IMR-90 (cell line): ENCODE measurements at regions not wholly inside any gene's neighbourhood (a gene's known extent, or its start where the extent isn't known, plus 50 kb on each side); places are given as distances from the start of the nearest gene placed in this dataset.
A peak's percentile ranks its signal among the peaks of the same experiment; 100 is the strongest.

Source experiments
- ATAC-seq: fragments of 200-7000 bp; cut with Tn5 transposase; 2 replicates; pipeline ENCODE4 v1.9.1; 2020; ENCODE audit warnings: low read depth, mild to moderate bottlenecking, moderate library complexity
- BruUV-seq: library from RNA; stranded (reverse); fragments of 400-500 nt; replicated peaks from 2 replicates; lab custom pipeline; 2021; lab: Mats Ljungman, UMichigan
- CTCF ChIA-PET: fragments of 300-600 bp; formaldehyde crosslinking; extraction: SDS; loops from one replicate; lab custom pipeline; 2021; ENCODE audit warnings: antibody characterized with exemption; lab: Yijun Ruan, JAX
- POLR2A ChIA-PET: fragments of 300-600 bp; sonication (Branson Sonifier 250); formaldehyde crosslinking; loops from one replicate; lab custom pipeline; 2022; ENCODE audit warnings: antibody characterized with exemption; ENCODE audit not compliant: unreplicated experiment; lab: Charles Lee
- DNase-seq: peaks from one replicate; pipeline ENCODE4 v3.0.0; 2013
- H2AFZ ChIP-seq: replicated peaks from 2 replicates; pipeline ENCODE3; 2013; ENCODE audit warnings: low read length, mild to moderate bottlenecking; ENCODE audit not compliant: poor library complexity
- H2AK5ac ChIP-seq: 2 replicates; pipeline ENCODE4 v1.6.1; 2013; ENCODE audit warnings: low read depth, low read length, inconsistent platforms
- H2AK9ac ChIP-seq: replicated peaks from 2 replicates; pipeline ENCODE3; 2013; ENCODE audit warnings: mild to moderate bottlenecking, low read depth, low read length, moderate library complexity; ENCODE audit not compliant: poor library complexity
- H2BK120ac ChIP-seq: 2 replicates; pipeline ENCODE4 v1.6.1; 2013; ENCODE audit warnings: low read depth, low read length, inconsistent platforms
- H2BK15ac ChIP-seq: 3 replicates; pipeline ENCODE4 v1.6.1; 2013; ENCODE audit warnings: low read depth, low read length, inconsistent platforms
- H2BK20ac ChIP-seq: 2 replicates; pipeline ENCODE4 v1.6.1; 2013; ENCODE audit warnings: low read depth, mild to moderate bottlenecking, inconsistent platforms, low read length, moderate library complexity
- H2BK5ac ChIP-seq: 2 replicates; pipeline ENCODE4 v1.6.1; 2013; ENCODE audit warnings: mild to moderate bottlenecking, low read depth, low read length, inconsistent platforms; ENCODE audit not compliant: poor library complexity, severe bottlenecking
- H3K14ac ChIP-seq: replicated peaks from 2 replicates; pipeline ENCODE4 v1.6.1; 2013; ENCODE audit warnings: low read depth, low read length, inconsistent platforms
- H3K18ac ChIP-seq: 2 replicates; pipeline ENCODE4 v1.6.1; 2013; ENCODE audit warnings: low read depth, low read length, control low read depth
- H3K23ac ChIP-seq: 2 replicates; pipeline ENCODE4 v1.6.1; 2013; ENCODE audit warnings: low read depth, low read length, inconsistent platforms
- H3K27ac ChIP-seq: 2 replicates; pipeline ENCODE4 v1.5.1; 2013; ENCODE audit warnings: mild to moderate bottlenecking, control low read depth, low read length; ENCODE audit not compliant: insufficient read depth
- H3K27me3 ChIP-seq: 2 replicates; pipeline ENCODE4 v1.6.1; 2013; ENCODE audit warnings: low read length; ENCODE audit not compliant: control insufficient read depth, insufficient read depth
- H3K36me3 ChIP-seq: 2 replicates; pipeline ENCODE4 v1.6.1; 2013; ENCODE audit warnings: low read length, mixed read lengths; ENCODE audit not compliant: control insufficient read depth, insufficient read depth
- H3K4ac ChIP-seq: 2 replicates; pipeline ENCODE4 v1.6.1; 2013; ENCODE audit warnings: low read depth, low read length, inconsistent platforms
- H3K4me1 ChIP-seq: 2 replicates; pipeline ENCODE4 v1.6.1; 2013; ENCODE audit warnings: low read length, mixed read lengths; ENCODE audit not compliant: control insufficient read depth, insufficient read depth
- H3K4me2 ChIP-seq: 2 replicates; pipeline ENCODE4 v1.6.1; 2013; ENCODE audit warnings: low read depth, mild to moderate bottlenecking, control low read depth, low read length, moderate library complexity
- H3K4me3 ChIP-seq: 2 replicates; pipeline ENCODE4 v1.5.1; 2013; ENCODE audit warnings: low read depth, mild to moderate bottlenecking, control low read depth, low read length, moderate library complexity; ENCODE audit not compliant: insufficient read depth
- H3K56ac ChIP-seq: 2 replicates; pipeline ENCODE4 v1.6.1; 2013; ENCODE audit warnings: low read length, inconsistent platforms; ENCODE audit not compliant: insufficient read depth; ENCODE audit errors: extremely low read depth
- H3K79me1 ChIP-seq, 2 experiments: 2 replicates each; pipeline ENCODE4 v1.6.1; 2013; ENCODE audit warnings: low read length in 2 of 2, inconsistent platforms in 1 of 2, low read depth in 1 of 2
- H3K9ac ChIP-seq: 2 replicates; pipeline ENCODE4 v1.6.1; 2013; ENCODE audit warnings: low read depth, low read length, control low read depth
- H3K9me1 ChIP-seq: 2 replicates; pipeline ENCODE4 v1.6.1; 2013; ENCODE audit warnings: low read length, inconsistent platforms; ENCODE audit not compliant: insufficient read depth
- H3K9me3 ChIP-seq: 2 replicates; pipeline ENCODE4 v1.6.1; 2013; ENCODE audit warnings: low read length; ENCODE audit not compliant: control insufficient read depth, insufficient read depth
- H4K20me1 ChIP-seq: 2 replicates; pipeline ENCODE4 v1.6.1; 2013; ENCODE audit warnings: low read length, inconsistent platforms; ENCODE audit not compliant: insufficient read depth
- H4K5ac ChIP-seq: 2 replicates; pipeline ENCODE4 v1.6.1; 2013; ENCODE audit warnings: mild to moderate bottlenecking, low read depth, low read length, control low read depth
- H4K8ac ChIP-seq, 2 experiments: 2 replicates each; pipeline ENCODE4 v1.6.1; 2013; ENCODE audit warnings: low read depth in 2 of 2, low read length in 2 of 2, control low read depth in 1 of 2, inconsistent platforms in 1 of 2
- H4K91ac ChIP-seq: 2 replicates; pipeline ENCODE4 v1.6.1; 2013; ENCODE audit warnings: low read depth, low read length, inconsistent platforms; ENCODE audit not compliant: insufficient read depth
- BHLHE40 ChIP-seq: fragments of 150-350 bp; IDR thresholded peaks from 2 replicates; pipeline ENCODE4 v1.6.1; 2016; ENCODE audit warnings: mild to moderate bottlenecking, low read depth, low read length
- CEBPB ChIP-seq: IDR thresholded peaks from 2 replicates; pipeline ENCODE4 v1.6.1; 2012; ENCODE audit warnings: low read depth, low read length, improper control_type of control experiment
- ELK1 ChIP-seq: fragments of 150-350 bp; IDR thresholded peaks from 2 replicates; pipeline ENCODE4 v1.6.1; 2016; ENCODE audit warnings: low read depth, mild to moderate bottlenecking, low read length, moderate library complexity, borderline replicate concordance
- FOS ChIP-seq: fragments of 150-350 bp; IDR thresholded peaks from 2 replicates; pipeline ENCODE4 v1.6.1; 2016; ENCODE audit warnings: low read depth, low read length
- MAZ ChIP-seq: IDR thresholded peaks from 2 replicates; pipeline ENCODE4 v1.6.1; 2012; ENCODE audit warnings: low read depth, mild to moderate bottlenecking, low read length, improper control_type of control experiment, moderate library complexity, borderline replicate concordance
- NFE2L2 ChIP-seq: fragments of 150-350 bp; IDR thresholded peaks from 2 replicates; pipeline ENCODE4 v1.6.1; 2016; ENCODE audit warnings: low read depth, mild to moderate bottlenecking, low read length
- POLR2A ChIP-seq: IDR thresholded peaks from 2 replicates; pipeline ENCODE4 v1.6.1; 2012; ENCODE audit warnings: mild to moderate bottlenecking, low read depth, low read length
- RAD21 ChIP-seq: IDR thresholded peaks from 2 replicates; pipeline ENCODE4 v1.6.1; 2012; ENCODE audit warnings: low read length, improper control_type of control experiment
- RCOR1 ChIP-seq: IDR thresholded peaks from 2 replicates; pipeline ENCODE4 v1.6.1; 2012; ENCODE audit warnings: mild to moderate bottlenecking, low read length, improper control_type of control experiment; ENCODE audit not compliant: insufficient replicate concordance
- RFX5 ChIP-seq: IDR thresholded peaks from 2 replicates; pipeline ENCODE4 v1.8.0; 2012; ENCODE audit warnings: low read depth, mild to moderate bottlenecking, low read length, moderate library complexity
- SMC3 ChIP-seq: fragments of 150-350 bp; IDR thresholded peaks from 2 replicates; pipeline ENCODE4 v1.6.1; 2016; ENCODE audit warnings: low read depth, mild to moderate bottlenecking, antibody characterized with exemption, low read length, moderate library complexity
- WGBS, 2 experiments: methylation state at CpG; one replicate each; pipeline versions ENCODE4 v1.1.5 to v1.1.7; 2013; ENCODE audit warnings: missing lambda C conversion rate in 2 of 2; ENCODE audit not compliant: insufficient read length in 1 of 2; ENCODE audit errors: extremely low coverage in 2 of 2; 5-methylcytosine and 5-hydroxymethylcytosine counted together
- dilution Hi-C: fragments of 300-500 bp; cut with HindIII; formaldehyde crosslinking; loops from one replicate; pipeline ENCODE4 v1.14.3; 2018; ENCODE audit warnings: low sequenced_read_pairs; ENCODE audit not compliant: unreplicated experiment
- in situ Hi-C: fragments of 300-500 bp; cut with MboI; formaldehyde crosslinking; loops from 3 replicates; pipeline ENCODE4 v1.14.3; 2019; ENCODE audit warnings: low sequenced_read_pairs, inconsistent platforms, mixed read lengths
- intact Hi-C: fragments of 100-400 bp; cut with micrococcal nuclease; formaldehyde crosslinking; loops from 2 replicates; pipeline ENCODE4 v1.10.0; 2022
- TF ChIP-seq, protein P1 (sequence below): fragments of 150-350 bp; IDR thresholded peaks from 2 replicates; pipeline ENCODE4 v1.6.1; 2017; ENCODE audit warnings: mild to moderate bottlenecking, antibody characterized with exemption, low read length, low read depth
- TF ChIP-seq, protein P2 (sequence below): conservative IDR thresholded peaks from 2 replicates; pipeline ENCODE4 v1.5.1; 2012; ENCODE audit warnings: mild to moderate bottlenecking, low read depth, low read length, improper control_type of control experiment

GRCh38 chr1:58908561-58909560, 125.0 kb upstream of the JUN start:
- no peak overlapping the region for H3K27ac ChIP-seq
- H3K4me1 ChIP-seq, result peaks cover 4% of the 10 kb centered on the region; the same call in 1 of the 2 replicates
- no peaks in the 10 kb centered on the region for H3K9me3 ChIP-seq
- BruUV-seq, result no TSS peak
- no peak overlapping the region for H2AFZ ChIP-seq
- H4K91ac ChIP-seq, result peak overlapping the region; percentile 25; the same call in 1 of the 2 replicates
- no peak overlapping the region for H2AK9ac ChIP-seq
- H3K4ac ChIP-seq, result peak overlapping the region; percentile 62; the same call in 1 of the 2 replicates
- in situ Hi-C loops (loop anchor here (10.0 kb wide), 1 partner anchor 796 kb away; no protein-coding TSS in a partner anchor), dilution Hi-C loops (no loop called here), intact Hi-C loops (no loop called here)
- H2BK15ac ChIP-seq, result no peak overlapping the region
- POLR2A ChIA-PET, result no interaction called here
- H2BK120ac ChIP-seq, result peak overlapping the region; percentile 76; the same call in 1 of the 2 replicates
- H3K56ac ChIP-seq, result no peak overlapping the region
- H3K18ac ChIP-seq, result no peak overlapping the region
- H4K5ac ChIP-seq, result no peak overlapping the region
- H4K8ac ChIP-seq, result no peak overlapping the region; a peak in 1 of 4 replicates
- peaks cover 9% of the 10 kb centered on the region for H3K9me1 ChIP-seq
- peak overlapping the region; percentile 22; the same call in 1 of the 2 replicates for H2AK5ac ChIP-seq
- WGBS, 2 experiments, result no CpG with 5 or more reads among the region's 3 CpGs
- no peak overlapping the region for H3K9ac ChIP-seq
- H4K20me1 ChIP-seq, result no peaks in the 10 kb centered on the region
- CTCF ChIA-PET, result no interaction called here
- peak; percentile 60 for ATAC-seq
- no peaks in the 10 kb centered on the region for H3K27me3 ChIP-seq
- H3K4me2 ChIP-seq, result peak overlapping the region; percentile 26; the same call in 1 of the 2 replicates
- H3K36me3 ChIP-seq, result no peaks in the 10 kb centered on the region
- H2BK5ac ChIP-seq, result peak overlapping the region; percentile 55
- DNase-seq, result peak; percentile 84
- H3K4me3 ChIP-seq, result no peak overlapping the region
- H3K23ac ChIP-seq, result peak overlapping the region; percentile 5; the same call in 1 of the 2 replicates
- peak overlapping the region; percentile 76; the same call in 1 of the 2 replicates for H3K14ac ChIP-seq
- peaks cover 0 to 7% of the 10 kb centered on the region in 2 experiments; a peak in 2 of 4 replicates for H3K79me1 ChIP-seq
- peak overlapping the region; percentile 79; the same call in 1 of the 2 replicates for H2BK20ac ChIP-seq
- TF ChIP-seq POLR2A (no peak), CEBPB (peak; percentile 64), FOS (peak; percentile 41), ELK1 (no peak), SMC3 (peak; percentile 19; the same call in 1 of the 2 replicates), RFX5 (no peak), RAD21 (no peak), NFE2L2 (no peak), RCOR1 (no peak), BHLHE40 (peak; percentile 16; the same call in 1 of the 2 replicates), MAZ (no peak)
- TF ChIP-seq, protein P1, sequence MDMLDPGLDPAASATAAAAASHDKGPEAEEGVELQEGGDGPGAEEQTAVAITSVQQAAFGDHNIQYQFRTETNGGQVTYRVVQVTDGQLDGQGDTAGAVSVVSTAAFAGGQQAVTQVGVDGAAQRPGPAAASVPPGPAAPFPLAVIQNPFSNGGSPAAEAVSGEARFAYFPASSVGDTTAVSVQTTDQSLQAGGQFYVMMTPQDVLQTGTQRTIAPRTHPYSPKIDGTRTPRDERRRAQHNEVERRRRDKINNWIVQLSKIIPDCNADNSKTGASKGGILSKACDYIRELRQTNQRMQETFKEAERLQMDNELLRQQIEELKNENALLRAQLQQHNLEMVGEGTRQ, result no peak
- TF ChIP-seq, protein P2, sequence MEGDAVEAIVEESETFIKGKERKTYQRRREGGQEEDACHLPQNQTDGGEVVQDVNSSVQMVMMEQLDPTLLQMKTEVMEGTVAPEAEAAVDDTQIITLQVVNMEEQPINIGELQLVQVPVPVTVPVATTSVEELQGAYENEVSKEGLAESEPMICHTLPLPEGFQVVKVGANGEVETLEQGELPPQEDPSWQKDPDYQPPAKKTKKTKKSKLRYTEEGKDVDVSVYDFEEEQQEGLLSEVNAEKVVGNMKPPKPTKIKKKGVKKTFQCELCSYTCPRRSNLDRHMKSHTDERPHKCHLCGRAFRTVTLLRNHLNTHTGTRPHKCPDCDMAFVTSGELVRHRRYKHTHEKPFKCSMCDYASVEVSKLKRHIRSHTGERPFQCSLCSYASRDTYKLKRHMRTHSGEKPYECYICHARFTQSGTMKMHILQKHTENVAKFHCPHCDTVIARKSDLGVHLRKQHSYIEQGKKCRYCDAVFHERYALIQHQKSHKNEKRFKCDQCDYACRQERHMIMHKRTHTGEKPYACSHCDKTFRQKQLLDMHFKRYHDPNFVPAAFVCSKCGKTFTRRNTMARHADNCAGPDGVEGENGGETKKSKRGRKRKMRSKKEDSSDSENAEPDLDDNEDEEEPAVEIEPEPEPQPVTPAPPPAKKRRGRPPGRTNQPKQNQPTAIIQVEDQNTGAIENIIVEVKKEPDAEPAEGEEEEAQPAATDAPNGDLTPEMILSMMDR, result no peak
